ENCODE measurements at regions not wholly inside any gene's neighbourhood (a gene's known extent, or its start where the extent isn't known, plus 50 kb on each side); places are given as distances from the start of the nearest gene placed in this dataset.
A peak's percentile ranks its signal among the peaks of the same experiment; 100 is the strongest.

- no peak for DNase-seq
These were observed 184.9 kb upstream of the CST7 start for GRCh38 chr20:24764027-24764793.

DNA sequence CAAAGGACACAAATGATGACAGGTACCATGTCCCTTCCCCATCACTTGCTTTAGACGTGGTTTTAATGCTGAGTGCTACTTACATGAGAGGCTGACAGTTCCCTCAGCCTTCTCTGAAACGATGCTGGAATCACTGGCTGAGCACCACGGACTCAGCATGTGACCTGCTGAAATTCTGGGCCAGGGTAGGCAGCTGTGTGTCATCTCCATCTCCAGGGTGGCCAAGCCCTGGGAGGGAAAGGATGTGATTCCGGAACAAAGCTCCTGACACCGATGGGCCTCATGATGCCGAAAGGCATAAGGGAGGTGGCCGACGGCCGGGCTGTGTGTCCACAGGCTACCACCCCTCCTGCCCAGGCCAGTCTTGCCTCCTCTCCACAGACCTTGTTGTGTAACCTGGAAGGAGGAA lies 184.3 kb upstream of the CST7 start:
- no peak for DNase-seq

- no peak for DNase-seq
These were observed 183.5 kb upstream of the CST7 start for GRCh38 chr20:24765316-24766142.

DNA sequence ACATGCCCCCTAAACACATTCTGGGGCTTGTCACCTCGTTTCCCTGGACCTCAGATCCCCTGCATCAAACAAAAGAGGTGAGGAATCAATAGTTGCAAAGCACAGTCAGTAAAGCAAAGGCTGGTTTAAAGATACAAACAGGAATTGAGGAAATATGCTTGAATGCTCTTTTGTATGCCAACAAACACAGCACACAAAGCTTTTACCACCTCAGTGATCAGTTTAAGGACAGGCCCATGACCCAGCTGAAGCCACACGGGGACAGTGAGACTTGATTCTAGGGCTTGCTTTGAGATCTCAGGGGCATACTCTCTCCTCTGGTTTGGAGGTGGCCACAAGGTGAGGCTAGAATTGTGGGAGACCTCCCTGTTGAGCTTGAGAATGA lies 182.9 kb upstream of the CST7 start:
- DNase-seq: no peak

DNA sequence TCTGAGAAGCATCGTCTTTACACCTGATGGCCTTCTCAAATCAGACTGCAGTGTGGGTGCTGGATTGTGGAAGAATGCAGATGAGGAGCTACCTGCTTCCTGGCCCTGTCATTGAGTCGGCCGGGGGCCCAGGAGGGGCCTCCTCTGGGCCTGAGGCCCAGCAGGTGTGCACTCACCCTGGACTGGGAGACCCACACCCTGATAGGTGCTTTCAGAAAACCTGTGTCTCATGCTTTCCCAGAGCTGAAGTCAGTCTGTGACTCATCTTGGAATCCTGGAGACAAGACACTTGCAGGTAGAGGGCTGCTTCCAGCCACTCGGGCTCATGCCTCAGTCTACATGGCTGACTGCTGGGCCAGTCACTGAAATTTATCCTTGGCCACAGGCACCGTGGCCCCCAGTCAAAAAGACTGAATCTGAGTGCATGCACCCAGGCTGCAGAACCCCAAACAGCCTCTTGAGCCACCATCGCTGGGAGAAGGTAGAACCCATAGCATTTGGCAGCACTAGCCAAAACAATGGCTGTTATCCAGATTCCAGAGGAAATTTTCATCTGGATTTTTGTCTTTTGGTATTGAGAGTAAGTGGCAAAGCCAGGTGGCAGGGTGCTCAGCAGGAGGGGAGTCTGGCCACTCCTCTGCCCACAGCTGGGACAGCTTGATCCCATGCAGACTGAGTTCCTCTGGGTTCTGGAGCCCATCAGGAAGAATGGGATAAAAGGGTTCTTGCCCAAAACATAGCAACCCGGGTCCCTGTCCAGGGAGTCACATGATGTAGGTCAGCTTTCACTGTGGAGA lies 182.0 kb upstream of the CST7 start:
- no peak for DNase-seq

DNA sequence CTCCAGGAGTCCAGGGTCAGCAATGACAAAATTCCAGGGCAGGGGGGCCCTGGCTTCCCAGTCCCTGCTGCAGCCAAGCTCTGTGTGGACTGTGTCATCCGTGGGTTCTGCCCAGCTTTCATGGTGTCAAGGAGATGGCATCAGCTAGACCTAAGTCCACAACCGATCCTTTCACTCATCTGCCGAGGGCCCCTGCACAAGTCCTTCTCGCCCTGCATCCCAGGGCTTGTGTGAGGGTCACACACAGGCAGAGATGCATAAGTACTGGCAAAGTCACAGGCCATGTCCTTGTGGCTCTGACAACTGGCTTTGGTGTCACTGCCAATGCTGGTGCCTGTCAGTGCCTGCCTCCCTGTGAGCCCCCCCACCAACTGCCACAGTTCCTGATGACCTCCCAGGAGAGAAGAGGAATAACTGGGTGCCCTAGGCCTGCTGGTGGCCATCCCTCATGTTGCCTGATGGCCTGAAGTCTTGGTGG lies 181.4 kb upstream of the CST7 start:
- no peak for DNase-seq

- DNase-seq: no peak
These were observed 180.8 kb upstream of the CST7 start for GRCh38 chr20:24768201-24768636.

- no peak for DNase-seq
These were observed 180.1 kb upstream of the CST7 start for GRCh38 chr20:24768713-24769601.

GRCh38 chr20:24769878-24770627 lies 179.0 kb upstream of the CST7 start:
- DNase-seq: no peak

GRCh38 chr20:24770628-24771541 lies 178.2 kb upstream of the CST7 start:
- DNase-seq: no peak

GRCh38 chr20:24771542-24772061 lies 177.5 kb upstream of the CST7 start:
- DNase-seq: no peak

- DNase-seq: no peak
These were observed 176.4 kb upstream of the CST7 start for GRCh38 chr20:24772667-24773066.

DNA sequence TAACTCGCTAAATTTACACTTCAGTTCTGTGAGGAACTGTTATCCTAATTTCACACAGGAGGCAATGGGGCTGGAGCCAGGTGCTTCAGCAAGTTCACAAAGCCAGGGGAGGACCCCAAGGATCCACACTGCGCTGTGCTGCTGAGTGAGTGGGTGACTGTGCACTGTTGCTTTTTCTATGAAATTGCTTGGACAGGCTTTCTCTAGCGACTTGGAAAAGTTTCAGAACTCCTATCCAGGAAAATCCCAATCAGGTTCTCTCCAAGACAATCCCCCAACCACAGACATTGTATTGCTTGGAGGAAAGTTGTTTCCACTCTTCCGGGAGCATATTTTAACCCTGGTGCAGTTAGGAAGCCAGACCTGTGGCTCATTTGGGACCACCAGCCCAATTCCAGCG lies 175.9 kb upstream of the CST7 start:
- DNase-seq: no peak

DNA sequence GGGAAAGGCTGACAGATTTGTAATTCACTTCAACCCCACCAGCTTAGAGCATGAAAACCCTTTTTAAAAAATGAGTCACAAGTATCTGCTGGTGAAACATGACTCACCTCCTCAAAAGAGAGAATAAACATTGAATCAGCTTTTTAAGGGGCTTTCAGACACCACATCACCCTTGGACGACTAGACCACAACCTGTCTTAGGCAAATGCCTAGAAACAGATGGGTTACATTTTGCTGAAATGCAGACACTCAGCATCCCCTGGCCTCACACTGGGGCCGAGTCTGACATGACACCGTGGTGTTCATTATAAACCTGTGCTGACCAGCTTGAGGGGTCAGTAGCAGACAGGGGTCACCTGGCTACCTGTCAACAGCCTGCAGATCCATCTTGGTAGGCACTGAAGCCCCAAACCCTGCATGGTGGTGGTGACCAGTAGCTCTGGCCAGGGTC lies 175.3 kb upstream of the CST7 start:
- peak in 1 of 2 experiments; percentile 11 for DNase-seq

DNA sequence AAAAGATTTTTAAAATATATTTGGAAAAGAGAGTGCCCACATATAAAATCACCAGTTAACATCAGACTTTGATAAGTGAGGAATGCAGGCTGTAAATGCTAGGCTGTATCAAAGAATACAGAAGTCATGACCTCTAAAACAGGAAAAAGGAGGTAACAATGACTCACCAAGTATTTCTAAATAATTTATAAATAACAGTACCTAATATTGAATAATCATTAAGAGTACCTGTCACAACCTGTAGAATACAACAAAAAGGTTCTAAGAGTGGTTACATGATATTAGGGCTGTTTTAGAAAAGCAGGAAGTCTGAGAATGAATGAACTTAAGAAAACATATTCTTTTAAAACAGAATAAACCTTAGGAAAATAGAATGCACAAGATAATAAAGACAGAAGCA lies 173.1 kb upstream of the CST7 start:
- DNase-seq: no peak

- DNase-seq: no peak
These were observed 172.3 kb upstream of the CST7 start for GRCh38 chr20:24776755-24777271.

GRCh38 chr20:24777746-24778145 lies 171.3 kb upstream of the CST7 start:
- no peak for DNase-seq

- no peak for DNase-seq
These were observed 170.5 kb upstream of the CST7 start for GRCh38 chr20:24778585-24779031.

DNA sequence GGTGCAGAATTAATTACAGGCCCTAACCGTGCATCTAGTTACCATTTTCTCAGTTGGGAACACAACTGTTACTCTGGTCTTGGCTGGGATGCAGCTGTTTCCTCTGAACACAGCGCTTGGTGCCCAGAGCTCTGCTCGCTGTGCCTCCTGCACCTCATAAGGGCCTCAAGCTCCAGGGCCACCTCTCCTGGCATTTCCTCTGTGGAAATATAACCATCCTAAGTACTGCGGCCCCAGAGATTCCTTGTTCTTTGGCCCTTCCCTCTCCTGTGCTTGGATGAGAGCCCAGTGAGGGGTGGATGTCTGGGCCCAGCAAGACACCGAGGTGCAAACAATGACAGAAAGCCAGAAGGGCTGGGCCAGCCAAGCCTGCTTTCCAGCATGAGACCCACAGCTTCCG lies 169.9 kb upstream of the CST7 start:
- no peak for DNase-seq

DNA sequence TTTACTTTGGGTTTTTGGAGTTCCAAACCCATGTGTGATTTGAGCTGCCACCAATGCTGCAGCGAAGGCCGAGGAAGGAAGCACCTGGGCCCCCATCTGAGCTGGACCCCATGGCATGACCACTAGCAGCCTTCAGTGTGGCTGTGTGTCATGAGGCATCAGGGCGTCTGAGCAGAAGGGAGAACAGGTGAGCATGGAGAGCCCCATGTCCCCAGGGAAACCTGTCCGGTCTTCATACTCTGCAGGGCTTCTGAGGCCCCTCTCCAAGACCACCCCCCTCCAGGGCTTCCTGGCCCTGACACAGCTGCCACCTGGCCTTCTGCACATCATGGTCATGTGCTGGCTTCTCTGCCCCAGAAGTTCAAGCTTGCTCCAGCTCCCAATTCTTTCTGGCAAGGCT lies 169.1 kb upstream of the CST7 start:
- DNase-seq: no peak

Measured in activated CD4-positive, alpha-beta T cell treated with anti-CD3 and anti-CD28 coated beads, Interleukin-2, amount 50 U/mL, for 48 hours (primary cell).